Ramos (cell line): ENCODE measurements at regions not wholly inside any gene's neighbourhood (a gene's known extent, or its start where the extent isn't known, plus 50 kb on each side); places are given as distances from the start of the nearest gene placed in this dataset.

Experiments used
- in situ Hi-C: fragments of 300-500 bp; cut with MboI; formaldehyde crosslinking; loops from one replicate; pipeline ENCODE4 v1.14.3; 2022; ENCODE audit warnings: low sequenced_read_pairs; ENCODE audit not compliant: unreplicated experiment

- in situ Hi-C loops, result loop anchor here (10.0 kb wide), 1 partner anchor 209 kb away; no protein-coding TSS in a partner anchor
These were observed 84.9 kb upstream of the C21orf91 start for GRCh38 chr21:17903929-17904639.

- in situ Hi-C loops, result loop anchor here (10.0 kb wide), 1 partner anchor 208 kb away; no protein-coding TSS in a partner anchor
These were observed 84.1 kb upstream of the C21orf91 start for GRCh38 chr21:17903029-17903806.

DNA sequence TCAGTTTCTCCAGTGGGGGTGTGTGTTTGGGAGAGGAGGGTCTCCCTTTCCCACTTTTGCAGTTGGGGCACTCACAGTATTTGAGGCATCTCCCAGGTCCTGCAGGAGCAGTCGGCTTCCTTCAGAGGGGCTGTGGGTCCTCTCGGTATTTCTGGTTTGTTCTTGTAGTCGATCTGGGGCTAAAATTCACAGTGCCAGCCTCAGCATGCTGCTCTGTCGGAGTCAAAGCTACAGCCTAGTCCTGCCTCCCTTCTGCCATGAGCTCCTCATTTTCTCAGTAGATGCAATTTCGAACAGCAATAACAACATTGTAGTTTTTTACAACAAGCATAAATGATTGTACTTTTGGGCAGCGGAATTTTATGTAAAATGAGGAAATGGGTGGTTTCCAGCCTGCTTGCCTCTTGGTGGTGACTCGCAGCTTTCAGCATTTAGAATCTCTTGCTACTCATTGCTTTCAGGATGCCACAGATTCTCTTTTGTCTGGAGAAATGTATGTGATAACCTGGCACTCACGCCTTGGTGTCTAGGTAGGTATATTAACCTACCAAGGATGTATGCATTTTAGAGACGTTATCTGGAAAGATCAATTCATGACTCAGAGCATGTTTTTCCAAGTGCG is 82.4 kb upstream of the C21orf91 start:
- in situ Hi-C loops, result loop anchor here (10.0 kb wide), 1 partner anchor 207 kb away; no protein-coding TSS in a partner anchor

- in situ Hi-C loops, result loop anchor here (10.0 kb wide), 1 partner anchor 206 kb away; no protein-coding TSS in a partner anchor
These were observed 81.8 kb upstream of the C21orf91 start for GRCh38 chr21:17900990-17901385.

- in situ Hi-C loops, result loop anchor here (10.0 kb wide), 1 partner anchor 206 kb away; no protein-coding TSS in a partner anchor
These were observed 81.3 kb upstream of the C21orf91 start for GRCh38 chr21:17900281-17900989.

DNA sequence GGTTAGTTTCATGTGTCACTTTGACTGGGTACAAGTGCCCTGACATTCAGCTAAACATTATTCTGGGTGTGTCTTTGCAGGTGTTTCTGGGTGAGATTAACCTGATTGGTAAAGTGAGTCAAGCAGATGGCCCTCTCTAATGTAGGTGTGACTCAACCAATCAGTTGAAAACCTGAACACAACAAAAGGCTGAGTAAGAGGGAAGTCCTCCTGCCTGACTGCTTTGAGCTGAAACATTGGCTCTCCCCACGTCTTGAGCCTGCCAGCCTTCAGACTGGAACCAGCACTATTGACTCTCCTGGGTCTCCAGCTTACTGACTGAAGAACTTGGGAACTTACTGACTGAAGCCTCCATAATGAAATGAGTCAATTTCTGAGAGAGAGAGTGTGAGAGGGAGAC is 70.0 kb upstream of the C21orf91 start:
- in situ Hi-C loops, result no loop called here

- in situ Hi-C loops, result no loop called here
These were observed 50.0 kb upstream of the C21orf91 start for GRCh38 chr21:17869115-17869514.
